Erythroblast (primary cell): ENCODE measurements at regions not wholly inside any gene's neighbourhood (a gene's known extent, or its start where the extent isn't known, plus 50 kb on each side); places are given as distances from the start of the nearest gene placed in this dataset.
"Not testable (repeated sequence)": the region's sequence is repeated elsewhere in the genome, so short reads cannot be mapped to it uniquely, and the experiment has no call there.

Source experiments
- DNase-seq, 2 experiments: peaks; one replicate each; lab custom pipeline; 2025; lab: John Stamatoyannopoulos, UW
- GATA1 ChIP-seq: IDR thresholded peaks from 2 replicates; pipeline ENCODE4 v1.6.1; 2011; ENCODE audit warnings: low read depth, mild to moderate bottlenecking, control low read depth, low read length, moderate library complexity
- POLR2A ChIP-seq: IDR thresholded peaks from 2 replicates; pipeline ENCODE4 v1.6.1; 2011; ENCODE audit warnings: mild to moderate bottlenecking, low read length

DNA sequence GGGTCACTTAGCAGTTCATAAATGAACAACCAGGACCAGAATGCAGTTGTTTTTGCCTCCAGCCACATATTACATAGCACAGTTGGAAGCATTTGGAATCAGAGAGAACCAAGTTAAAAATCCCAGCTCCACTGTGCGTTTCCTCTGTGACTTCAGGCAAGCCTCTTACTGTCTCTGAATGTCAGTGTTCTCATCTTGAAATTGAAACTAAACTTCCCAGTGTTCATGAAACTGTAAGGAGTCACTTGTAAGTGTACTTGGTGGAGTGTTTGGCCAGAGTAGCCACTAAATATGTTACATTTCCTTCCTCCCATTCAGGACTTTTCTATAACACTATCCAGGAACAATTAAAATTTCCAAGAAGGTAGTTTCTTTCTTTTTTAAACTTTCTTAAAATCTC, 276.8 kb downstream of the KCNRG start:
- DNase-seq: no peak
- TF ChIP-seq GATA1: no peak
- no peak for TF ChIP-seq POLR2A

DNA sequence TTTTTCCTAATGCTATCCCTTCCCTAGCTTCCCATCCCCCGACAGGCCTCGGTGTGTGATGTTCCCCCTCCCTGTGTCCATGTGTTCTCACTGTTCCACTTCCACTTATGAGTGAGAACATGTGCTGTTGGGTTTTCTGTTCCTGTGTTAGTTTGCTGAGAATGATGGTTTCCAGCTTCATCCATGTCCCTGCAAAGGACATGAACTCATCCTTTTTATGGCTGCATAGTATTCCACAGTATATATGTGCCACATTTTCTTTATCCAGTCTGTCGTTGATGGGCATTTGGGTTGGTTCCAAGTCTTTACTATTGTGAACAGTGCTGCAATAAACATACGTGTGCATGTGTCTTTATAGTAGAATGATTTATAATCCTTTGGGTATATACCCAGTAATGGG, 279.2 kb downstream of the KCNRG start:
- DNase-seq: not testable (repeated sequence)

DNA sequence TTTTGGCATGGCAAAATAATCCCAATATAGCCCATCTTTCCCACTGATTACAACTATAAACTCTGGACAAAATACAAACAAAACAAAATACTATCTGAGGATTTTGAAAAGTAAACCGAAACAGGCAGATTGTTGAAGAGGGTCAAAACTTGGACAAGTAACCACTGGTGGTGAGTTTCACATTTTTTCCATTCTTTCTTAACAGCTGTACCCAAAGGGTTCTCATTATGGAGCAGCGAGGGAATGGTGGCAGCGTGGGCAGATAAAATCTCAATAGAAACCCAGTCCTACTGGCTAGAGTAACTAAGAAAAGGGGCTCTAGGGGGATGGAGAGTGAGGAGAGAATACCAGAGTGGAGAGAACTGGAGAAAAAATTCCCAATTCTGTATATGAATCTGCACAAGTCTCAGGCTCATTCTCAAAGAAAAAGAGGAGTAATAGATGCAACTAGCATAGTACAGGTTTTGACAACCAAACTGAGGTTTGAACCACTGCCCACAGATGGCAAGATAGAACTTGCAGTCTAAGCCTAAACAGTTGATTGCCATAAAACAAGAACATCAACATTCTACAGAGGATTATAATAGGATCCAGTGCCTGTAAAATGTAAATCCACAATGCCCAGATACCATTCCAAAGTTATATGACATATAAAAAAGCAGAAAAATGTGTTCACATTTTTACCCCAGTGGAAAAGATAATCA, 284.5 kb downstream of the KCNRG start:
- TF ChIP-seq GATA1 (no peak), POLR2A (no peak)
- no peak for DNase-seq

DNA sequence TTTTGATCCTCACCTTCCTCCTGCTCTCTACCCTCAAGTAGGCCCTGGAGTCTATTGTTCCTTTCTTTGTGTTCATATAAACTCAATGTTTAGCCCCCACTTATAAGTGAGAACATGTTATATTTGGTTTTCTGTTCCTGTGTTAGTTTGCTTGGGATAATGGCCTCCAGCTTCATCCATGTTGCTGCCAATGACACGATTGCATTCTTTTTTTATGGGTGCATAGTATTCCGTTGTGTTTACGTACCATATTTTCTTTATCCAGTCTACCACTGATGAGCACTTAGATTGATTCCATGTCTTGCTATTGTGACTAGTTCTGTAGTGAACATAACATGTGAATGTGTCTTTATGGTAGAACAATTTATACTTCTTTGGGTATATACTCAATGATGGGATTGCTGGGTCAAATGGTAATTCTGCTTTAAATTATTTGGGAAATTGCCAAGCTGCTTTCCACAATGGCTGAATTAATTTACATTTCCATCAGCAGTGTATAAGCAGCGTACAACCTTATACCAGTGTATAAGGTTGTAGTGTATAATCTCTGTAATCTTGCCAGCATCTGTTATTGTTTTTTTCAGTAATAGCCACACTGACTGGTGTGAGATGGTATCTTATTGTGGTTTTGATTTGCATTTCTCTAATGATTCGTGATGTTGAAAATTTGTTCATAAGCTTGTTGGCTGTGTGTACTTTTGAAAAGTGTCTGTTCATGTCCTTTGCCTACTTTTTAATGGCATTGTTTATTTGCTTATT, 288.9 kb downstream of the KCNRG start:
- TF ChIP-seq POLR2A (no peak), GATA1 (no peak)
- no peak for DNase-seq

DNA sequence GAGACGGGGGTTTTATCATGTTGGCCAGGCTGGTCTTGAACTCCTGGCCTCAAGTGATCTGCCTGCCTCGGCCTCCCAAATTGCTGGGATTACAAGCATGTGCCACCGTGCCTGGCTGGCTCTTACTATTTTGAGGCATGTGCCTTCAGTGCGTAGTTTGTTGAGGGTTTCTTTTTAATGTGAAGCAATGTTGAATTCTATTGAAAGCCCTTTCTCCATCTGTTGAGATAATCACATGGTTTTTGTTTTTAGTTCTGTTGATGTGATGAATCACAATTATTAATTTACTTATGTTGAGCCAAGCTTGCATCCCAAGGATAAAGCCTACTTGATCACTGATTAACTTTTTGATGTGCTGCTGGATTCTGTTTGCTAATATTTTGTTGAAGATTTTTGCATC, 290.9 kb downstream of the KCNRG start:
- no peak for DNase-seq
- TF ChIP-seq GATA1 (no peak), POLR2A (no peak)

DNA sequence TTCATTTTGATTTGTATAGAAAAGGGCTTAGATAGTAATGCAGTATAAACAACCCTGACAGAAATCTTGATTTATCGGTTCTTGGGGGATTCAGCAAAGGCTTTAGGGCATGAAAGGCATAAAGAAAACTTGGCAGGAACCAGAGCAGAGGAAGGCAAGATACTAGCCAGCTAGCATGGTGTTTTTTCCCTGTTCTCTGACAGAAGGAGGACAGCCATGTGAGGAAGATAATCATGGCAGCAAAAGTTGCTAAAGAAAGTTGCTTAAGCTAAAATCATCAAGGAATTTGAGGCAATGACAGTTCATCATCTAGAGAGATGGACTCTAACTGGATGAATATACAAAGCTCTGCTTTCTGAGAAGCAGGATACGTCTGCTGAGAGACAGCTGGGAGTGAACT, 294.1 kb downstream of the KCNRG start:
- TF ChIP-seq POLR2A (no peak), GATA1 (no peak)
- no peak for DNase-seq

- no peak for TF ChIP-seq GATA1
- no peak for TF ChIP-seq POLR2A
- DNase-seq: no peak
These were observed 294.8 kb downstream of the KCNRG start for GRCh38 chr13:50309882-50310594.

DNA sequence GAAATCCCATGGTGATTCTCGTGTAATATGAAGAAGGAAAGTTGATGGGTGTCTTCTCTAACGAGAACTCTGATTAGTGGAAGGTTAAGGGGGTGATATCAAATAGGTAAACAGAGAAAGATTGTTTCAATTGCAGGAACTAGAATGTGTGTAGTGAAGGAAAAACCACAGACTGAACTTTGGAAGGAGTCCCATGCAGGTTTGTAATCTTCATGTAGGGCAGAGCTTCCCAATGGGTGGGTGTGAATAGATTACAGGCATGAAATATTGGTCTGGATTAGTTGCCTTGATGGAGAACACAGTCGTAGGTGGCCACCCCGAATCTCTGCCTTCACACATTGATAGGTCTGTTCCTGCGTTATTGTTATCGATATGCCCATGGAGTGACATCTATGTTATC, 295.5 kb downstream of the KCNRG start:
- no peak for DNase-seq
- no peak for TF ChIP-seq POLR2A
- no peak for TF ChIP-seq GATA1

DNA sequence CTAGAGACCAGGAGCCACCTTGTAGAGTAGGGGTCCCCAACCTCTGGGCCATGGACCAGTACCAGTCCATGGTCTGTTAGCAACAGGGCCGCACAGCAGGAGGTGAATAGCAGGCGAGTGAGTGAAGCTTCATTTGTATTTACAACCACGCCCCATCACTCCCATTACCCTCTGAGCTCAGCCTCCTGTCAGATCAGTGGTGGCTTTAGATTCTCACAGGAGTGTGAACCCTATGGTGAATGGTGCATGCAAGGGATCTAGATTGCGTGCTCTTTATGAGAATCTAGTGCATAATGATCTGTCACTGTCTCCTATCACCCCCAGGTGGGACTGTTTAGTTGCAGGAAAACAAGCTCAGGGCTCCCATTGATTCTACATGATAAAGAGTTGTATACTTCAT, 303.6 kb downstream of the KCNRG start:
- DNase-seq: no peak
- no peak for TF ChIP-seq GATA1
- no peak for TF ChIP-seq POLR2A

GRCh38 chr13:50319635-50320255, 304.5 kb downstream of the KCNRG start:
- peak; percentile 45 to 68 for DNase-seq
- TF ChIP-seq POLR2A: no peak
- TF ChIP-seq GATA1: no peak

DNA sequence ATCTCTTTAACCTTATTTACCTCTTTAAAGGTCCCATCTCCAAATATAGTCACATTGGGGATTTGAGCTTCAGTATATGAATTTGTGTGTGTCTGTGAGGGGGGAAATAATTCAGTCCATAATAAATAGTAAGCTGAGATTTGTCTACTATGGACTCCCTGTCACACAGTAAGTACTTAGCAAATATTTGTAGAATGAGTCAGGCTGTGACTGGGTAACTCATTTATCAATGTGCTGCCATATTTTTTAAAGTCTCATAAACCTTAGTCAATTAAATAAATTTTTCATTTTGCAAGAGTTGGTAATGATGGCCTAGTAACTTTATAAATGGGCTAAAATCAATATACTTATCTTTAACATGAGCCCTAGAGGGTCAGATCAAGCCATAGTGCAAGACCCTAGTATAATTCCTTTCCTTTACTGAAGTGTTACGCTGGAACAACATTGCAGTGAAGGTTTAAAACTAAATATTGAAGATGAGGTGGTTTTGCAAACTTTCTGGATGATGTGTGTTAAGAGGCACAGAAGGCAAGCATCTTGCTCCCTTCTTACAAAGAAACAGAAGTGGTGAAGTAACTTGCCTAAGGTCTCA, 305.1 kb downstream of the KCNRG start:
- DNase-seq: no peak

GRCh38 chr13:50322006-50322405, 306.8 kb downstream of the KCNRG start:
- TF ChIP-seq GATA1: no peak
- TF ChIP-seq POLR2A: no peak
- DNase-seq: no peak

More for the DNA sequence above, 305.1 kb downstream of the KCNRG start:
- TF ChIP-seq GATA1 (no peak), POLR2A (no peak)

DNA sequence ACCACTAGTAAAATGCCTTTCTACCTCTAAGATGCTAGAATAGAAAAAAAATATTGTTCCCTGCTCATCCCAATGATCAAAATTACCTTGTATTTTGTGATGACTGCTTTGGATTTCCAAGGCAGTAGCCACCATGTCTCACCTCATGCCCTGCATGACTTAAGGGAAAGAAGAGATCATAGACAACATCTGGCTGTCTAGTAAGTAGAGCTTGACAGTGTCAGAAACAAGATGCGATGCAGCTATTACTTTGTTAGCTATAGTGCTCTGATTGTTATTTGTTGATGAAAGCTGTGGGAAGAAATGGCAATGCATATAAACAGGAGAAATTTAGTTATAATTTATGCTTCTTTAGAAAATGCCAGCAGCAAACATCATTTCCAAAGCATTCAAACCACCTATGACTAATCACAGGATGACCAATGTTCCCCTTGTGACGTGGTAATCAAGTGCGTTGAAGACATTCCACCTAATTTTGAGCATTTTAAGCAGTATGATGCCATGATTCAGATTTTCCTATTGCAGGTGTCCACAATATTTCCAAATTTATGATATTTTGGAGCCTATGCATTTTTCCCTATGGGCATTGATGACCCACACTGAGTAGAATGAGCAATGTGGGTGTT, 308.3 kb downstream of the KCNRG start:
- no peak for TF ChIP-seq GATA1
- TF ChIP-seq POLR2A: no peak

More for the DNA sequence above, 308.3 kb downstream of the KCNRG start:
- no peak for DNase-seq
